Stimulated activated CD4-positive, alpha-beta T cell treated with anti-CD3 and anti-CD28 coated beads, TNF-alpha, amount 100 ng/mL, for 24 hours (primary cell): ENCODE measurements at regions not wholly inside any gene's neighbourhood (a gene's known extent, or its start where the extent isn't known, plus 50 kb on each side); places are given as distances from the start of the nearest gene placed in this dataset.
"Not testable (repeated sequence)": the region's sequence is repeated elsewhere in the genome, so short reads cannot be mapped to it uniquely, and the experiment has no call there.

Experiments used
- DNase-seq, 3 experiments: peaks; one replicate each; pipeline ENCODE4 v3.0.0-alpha.2; 2020; ENCODE audit warnings: low read depth in 3 of 3

GRCh38 chr4:71081192-71081591 is 87.7 kb downstream of the DCK start:
- DNase-seq = no peak

DNA sequence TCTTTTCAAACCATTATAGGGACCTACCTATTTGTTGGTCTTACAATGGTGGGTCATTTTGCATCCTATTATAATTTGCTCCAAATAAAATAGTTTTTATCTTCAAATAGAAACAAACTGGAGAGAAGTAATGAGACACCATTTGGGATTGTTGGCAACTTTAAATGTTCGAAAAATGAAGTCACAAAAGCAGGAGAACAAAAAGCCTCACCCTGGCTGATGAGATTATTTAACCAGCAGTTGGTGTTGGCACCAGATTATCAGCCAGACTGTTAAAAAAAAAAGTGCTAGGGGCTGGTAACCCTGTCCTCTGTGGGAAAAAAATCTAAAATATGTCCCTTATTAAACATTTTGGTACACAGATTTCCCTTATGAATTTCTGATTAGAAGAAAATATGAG is 100.3 kb downstream of the DCK start:
- DNase-seq = no peak

DNA sequence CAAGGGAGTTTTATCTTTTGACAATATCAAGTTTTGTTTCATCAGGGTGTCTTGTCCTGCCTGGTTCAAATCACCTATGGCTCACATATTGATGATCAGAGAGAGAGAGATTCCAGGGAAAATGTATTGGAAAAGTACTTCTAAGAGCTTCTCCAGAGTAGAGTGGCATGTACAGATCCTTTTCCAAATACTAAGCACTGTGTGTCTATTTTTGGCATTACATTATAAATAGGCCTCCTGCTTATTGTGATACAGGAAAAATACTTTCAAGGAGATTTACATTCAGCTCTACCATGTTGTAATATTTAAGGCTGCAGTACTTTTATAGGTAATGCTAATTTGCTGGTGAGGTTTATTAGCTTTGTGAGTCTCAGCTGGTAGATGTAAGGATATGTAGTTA is 100.8 kb downstream of the DCK start:
- no peak for DNase-seq

DNA sequence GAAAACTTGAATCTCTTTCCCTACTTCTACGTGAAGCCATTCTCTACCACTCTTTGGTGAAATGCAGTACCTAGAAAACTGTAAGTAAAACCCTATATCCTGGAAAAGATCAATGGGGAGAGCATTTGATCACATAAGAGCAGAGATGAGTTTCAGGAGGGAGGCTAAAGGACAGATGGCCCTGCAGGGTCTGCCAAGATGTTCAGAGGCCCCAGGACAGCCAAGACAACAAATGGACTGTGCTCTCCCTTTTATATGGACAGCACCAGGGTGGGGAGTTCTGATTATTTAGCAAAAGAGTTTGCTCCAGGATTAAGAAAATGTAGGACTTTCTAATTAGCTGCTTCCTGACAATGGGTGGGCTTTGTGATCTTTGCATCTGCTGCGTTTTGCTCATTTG is 101.7 kb downstream of the DCK start:
- DNase-seq = no peak

DNA sequence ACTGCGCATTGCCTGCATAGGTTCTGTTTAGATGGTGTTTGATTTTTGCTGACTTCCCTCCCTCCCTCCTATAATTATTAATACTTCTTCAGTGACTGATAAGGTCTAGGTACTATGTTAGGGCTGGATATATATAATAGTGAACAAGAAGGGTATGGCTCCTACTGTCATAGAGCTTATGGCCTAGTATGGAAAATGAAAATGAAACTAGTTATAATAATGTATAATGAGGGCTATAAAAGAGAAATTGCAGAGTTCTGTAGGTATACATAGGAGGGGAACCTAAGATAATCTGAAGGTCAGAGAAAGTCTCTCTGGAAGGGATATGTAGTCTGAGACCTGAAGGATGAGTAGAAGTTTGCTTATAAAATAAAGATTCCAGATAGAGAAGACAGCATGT is 102.1 kb downstream of the DCK start:
- no peak for DNase-seq

- DNase-seq = no peak
Measured at GRCh38 chr4:71107726-71108125, 114.3 kb downstream of the DCK start.

DNA sequence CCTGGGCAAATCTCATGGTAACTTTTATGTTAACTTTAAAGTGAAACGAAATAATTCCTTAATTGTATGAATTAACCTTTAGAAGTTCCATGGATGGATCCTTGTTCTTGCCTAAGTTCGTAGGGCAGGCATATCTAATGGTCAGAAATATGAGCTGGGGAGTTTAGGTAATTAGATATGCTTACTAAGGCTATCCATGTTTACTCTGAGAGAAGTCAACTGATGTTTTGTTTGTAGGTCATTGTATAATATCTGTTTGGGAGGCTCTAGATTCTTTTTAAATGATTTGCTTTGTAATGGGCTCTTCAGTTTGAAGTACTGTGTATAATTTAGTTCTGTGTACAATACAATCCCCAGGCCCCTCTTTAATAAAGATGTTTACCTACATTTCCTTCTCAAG is 117.0 kb downstream of the DCK start:
- no peak for DNase-seq

GRCh38 chr4:71111133-71111532 is 117.7 kb downstream of the DCK start:
- not testable (repeated sequence) for DNase-seq

DNA sequence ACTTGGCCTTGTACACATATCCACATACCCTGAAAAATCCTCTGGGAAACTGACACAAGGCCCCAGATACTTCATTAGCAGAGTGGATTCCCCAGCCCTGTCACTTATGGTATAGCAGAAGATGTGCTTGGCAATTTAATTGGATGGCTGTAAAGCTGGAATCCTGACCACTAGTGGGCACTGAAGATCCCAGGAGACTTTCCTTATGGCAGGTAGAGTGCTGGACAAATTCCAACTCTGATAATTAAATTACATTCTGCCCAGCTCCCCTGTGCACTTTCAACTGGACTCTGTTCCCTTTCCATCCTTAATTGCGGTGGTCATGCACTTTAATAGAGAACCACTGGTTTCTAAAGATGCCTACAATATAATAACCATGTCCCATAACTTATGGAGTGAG is 119.8 kb downstream of the DCK start:
- no peak for DNase-seq

DNA sequence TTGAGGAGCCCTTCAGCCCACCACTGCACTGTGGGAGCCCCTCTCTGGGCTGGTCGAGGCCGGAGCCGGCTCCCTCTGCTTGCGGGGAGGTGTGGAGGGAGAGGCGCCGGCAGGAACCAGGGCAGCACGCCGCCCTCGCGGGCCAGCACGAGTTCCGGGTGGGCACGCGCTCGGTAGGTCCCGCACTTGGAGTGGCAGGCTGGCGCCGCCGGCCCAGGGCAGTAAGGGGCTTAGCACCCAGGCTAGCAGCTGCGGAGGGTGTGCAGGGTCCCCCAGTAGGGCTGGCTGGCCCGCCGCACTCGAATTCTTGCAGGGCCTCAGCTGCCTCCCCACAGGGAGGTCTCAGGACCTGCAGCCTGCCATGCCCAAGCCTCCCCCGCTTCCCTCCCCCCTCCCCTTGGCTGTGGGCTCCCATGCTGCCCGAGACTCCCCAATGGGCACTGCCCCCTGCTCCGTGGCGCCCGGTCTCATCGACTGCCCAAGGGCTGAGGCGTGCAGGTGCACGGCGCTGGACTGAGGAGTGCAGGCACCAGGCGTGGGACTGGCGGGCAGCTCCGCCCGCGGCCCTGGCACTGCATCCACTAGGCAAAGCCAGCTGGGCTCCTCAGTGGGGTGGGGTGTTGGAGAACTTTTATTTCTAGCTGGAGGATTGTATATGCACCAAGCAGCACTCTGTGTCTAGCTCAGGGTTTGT is 127.5 kb downstream of the DCK start:
- DNase-seq = no peak

DNA sequence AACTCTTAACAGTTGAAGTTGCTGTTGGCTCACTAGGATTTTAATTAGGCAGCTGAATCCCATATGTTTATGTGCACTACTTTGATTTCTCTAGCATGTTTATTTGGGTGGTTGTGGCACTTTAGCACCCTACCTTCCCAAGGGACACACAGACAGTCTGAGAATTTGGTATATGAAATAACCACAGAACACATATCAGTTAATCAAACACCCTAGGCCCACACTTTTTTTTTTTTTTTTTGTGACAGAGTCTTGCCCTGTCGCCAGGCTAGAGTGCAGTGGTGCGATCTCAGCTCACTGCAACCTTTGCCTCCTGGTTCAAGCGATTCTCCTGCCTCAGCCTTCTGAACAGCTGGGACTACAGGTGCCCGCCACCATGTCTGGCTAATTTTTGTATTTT is 130.5 kb downstream of the DCK start:
- DNase-seq = no peak

DNA sequence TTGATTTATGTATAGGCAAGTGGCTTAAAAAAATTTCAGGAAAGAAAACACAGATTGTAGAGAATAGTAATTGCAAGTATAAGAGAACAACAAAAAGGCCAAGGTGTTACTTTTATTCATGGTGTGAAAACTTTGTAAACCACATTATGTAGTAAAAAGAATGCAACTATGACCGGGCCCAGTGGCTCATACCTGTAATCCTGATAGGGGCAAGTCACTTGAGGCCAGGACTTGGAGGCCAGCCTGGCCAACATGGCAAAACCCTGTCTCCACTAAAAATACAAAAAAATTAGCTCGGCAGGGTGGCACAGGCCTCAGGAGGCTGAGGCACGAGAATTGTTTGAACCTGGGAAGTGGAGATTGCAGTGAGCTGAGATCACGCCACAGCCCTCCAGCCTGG is 131.7 kb downstream of the DCK start:
- no peak for DNase-seq

- DNase-seq = no peak
Measured at GRCh38 chr4:71126719-71127118, 133.3 kb downstream of the DCK start.

DNA sequence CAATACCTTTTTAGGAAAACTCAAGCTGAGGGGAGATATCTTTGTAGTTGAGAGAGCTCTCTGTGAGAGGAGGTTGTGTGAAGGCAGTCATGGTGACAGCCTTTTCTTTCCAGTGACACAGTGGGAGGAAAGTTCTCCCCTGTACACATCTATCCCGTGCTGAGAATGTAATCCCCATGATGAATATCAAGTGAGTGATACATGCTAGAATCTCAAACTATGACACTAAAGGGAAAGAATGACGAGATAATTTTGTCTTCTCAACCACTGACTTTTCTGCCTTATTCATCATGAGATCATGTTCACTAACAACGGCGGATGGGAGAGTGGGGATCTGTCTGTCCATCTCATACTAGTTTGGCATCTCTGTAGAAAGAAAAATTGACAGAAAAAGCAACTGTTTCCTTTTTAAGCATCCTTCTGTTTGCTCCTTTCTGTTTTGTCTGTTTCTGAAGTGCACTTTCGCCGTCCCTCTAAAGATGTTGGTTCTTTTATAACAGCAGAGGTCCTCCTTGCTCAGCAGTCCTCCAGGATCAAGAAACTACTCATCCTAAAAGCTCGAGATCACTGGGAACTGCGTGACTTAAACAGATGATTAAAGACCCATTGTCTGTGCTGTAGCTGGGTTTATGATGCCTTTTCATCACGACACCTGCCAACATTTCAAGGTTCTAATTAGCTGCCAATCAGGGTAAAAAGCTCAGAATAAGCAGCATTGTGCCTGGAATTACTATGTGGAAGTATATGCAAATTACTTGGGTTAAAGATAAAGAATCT is 137.6 kb downstream of the DCK start:
- DNase-seq = no peak

- DNase-seq = no peak
Measured at GRCh38 chr4:71132486-71132885, 139.0 kb downstream of the DCK start.

GRCh38 chr4:71133491-71133890 is 140.0 kb downstream of the DCK start:
- DNase-seq = no peak

DNA sequence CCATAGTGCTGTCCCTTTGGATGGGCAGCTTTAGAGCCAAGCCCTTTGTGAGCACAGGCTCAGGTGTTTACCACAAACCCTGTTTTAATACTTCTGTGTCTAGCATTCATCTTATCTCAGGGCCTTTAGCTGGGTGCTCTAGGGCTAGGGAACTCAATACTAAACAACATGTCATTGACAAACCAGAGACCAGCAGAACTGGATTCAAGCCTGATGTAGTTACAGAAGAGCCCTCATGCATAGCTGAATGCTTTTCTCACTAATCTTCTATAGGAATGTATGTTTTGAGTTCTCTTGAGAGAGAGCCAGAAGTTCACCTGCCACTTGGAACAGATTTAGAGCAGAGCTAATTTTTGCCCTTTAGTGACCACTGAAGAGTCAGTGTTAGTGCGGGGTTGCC is 142.6 kb downstream of the DCK start:
- no peak for DNase-seq

DNA sequence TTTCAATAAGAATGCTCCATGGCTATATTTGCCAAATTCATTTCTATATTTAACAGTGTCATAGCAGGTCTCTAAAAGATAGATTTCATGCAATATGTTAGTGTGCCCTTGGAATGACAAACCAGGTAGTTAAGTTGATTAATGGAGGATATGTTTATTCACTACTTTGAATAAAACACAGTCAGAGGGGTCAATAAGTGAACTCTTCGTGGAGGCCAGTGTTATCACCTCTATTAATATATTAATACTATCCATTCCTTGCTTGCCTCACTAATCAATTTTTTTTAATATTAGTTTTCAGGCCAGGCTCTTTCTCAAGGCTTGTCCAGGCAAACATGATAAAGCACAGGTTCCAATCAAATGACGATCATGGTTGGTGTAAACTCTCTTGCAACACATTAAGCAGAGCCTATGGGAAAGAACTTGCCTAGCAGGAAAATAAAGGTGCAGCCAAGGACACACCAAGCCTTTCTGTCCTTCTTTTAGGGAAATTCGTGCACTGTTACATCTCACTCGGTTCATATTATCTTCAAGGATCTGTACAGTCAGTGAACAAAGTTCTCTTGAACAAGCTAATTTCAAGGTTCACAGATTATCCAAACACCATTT is 144.7 kb downstream of the DCK start:
- no peak for DNase-seq

DNA sequence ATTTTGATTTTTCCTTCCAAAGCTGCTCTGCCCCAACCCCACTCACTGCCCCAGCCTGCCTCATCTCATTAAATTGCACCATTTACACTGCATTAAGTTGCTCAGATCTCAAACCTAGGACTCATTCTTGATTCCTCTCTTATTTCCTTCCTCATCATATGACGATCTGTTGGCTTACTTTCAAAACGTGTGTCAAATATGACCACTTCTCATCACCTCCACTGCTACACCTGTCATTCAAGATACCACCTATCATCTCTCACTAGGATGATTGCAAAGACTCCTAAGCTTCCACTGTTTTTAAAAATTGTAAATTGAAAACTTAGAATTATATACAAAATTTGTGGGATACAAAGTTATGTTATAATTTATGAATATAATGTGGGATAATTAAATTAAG is 147.1 kb downstream of the DCK start:
- DNase-seq = no peak

DNA sequence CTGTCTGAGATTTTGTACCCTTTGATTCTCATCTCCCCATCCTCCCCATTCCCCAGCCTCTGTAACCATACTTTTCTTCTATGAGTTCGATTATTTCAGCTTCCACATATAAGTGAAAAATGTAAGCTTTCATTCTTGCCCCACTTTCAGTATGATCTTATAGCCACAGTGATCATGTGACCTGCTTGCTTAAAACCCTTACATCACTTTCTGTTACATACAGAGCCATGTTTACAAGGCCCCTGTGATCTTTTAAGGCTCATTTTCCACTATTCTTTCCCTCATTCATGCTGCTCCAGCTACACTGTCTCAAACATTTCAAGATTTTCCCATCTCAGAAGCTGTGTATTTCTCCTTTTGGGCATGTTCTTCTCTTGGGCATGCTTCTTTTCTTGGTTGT is 147.7 kb downstream of the DCK start:
- no peak for DNase-seq

- no peak for DNase-seq
Measured at GRCh38 chr4:71147261-71147660, 153.8 kb downstream of the DCK start.

DNA sequence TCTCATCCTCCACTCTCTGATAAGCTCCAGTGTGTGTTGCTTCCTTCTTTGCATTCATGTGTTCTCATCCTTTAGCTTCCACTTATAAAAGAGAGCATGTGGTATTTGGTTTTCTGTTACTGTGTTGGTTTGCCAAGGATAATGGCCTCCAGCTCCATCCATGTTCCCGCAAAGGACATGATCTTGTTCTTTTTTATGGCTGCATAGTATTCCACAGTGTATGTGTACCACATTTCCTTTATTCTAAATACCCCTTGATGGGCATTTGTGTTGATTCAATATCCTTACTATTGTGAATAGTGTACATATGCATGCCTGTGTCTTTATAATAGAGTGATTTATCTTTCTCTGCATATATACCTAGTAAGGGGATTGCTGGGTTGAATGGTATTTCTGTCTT is 155.1 kb downstream of the DCK start:
- no peak for DNase-seq

- no peak for DNase-seq
Measured at GRCh38 chr4:71151054-71151453, 157.6 kb downstream of the DCK start.
